Bronchial epithelial cell (primary cell): ENCODE measurements at regions not wholly inside any gene's neighbourhood (a gene's known extent, or its start where the extent isn't known, plus 50 kb on each side); places are given as distances from the start of the nearest gene placed in this dataset.

ENCODE experiments used
- DNase-seq: peaks from one replicate; pipeline ENCODE4 v3.0.0-alpha.2; 2010; ENCODE audit warnings: low read depth
- FAIRE-seq: peaks from 2 replicates; lab custom pipeline; 2011; peaks lifted over from hg19 to GRCh38; lab: Jason Lieb, UNC
- H3K27me3 ChIP-seq: 2 replicates; pipeline ENCODE4 v1.5.1; 2011; ENCODE audit warnings: low read length; ENCODE audit not compliant: control insufficient read depth, insufficient read depth
- H3K36me3 ChIP-seq: 2 replicates; pipeline ENCODE4 v1.5.1; 2011; ENCODE audit warnings: low read length; ENCODE audit not compliant: control insufficient read depth, insufficient read depth
- H3K4me3 ChIP-seq: 2 replicates; pipeline ENCODE4 v1.5.1; 2011; ENCODE audit warnings: mild to moderate bottlenecking, low read depth, low read length, control low read depth
- TF ChIP-seq, protein P1 (sequence below): IDR thresholded peaks from 2 replicates; pipeline ENCODE4 v1.5.1; 2011; ENCODE audit warnings: mild to moderate bottlenecking, moderate library complexity, low read length, control low read depth, inconsistent platforms; ENCODE audit not compliant: insufficient read depth, severe bottlenecking

DNA sequence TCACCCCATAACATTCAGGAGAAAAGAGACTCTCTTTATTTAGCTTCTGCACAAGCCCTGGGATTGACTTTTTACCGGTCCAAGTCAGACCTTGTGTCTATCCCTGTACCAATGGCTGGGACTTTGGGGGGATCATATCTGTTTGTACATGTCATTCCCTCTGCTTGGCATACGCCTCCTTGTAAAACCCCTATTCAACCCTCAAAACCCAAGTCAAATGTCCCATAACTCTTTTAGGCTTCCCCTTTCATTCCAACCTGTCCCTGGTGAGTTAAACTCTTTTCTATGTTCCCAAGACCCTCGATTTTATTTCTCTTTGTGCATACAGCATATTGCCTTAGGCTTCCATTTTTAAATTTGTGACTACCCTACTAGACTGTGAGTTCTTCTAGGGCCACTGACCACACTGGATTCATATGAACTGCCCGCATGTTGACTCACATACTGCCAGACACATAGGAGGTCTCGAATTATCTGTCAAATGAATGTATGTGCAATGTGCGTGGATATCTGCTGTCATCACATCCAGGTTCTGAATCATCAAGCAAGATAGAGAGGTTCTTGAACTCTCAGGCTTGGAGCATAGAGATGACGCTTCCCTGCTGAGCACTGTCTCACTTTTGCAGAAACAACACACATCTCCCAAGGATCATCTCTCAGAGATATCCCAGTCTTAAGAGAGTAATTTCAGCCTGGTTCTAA, 548.6 kb upstream of the TBX3 start:
- Histone ChIP-seq H3K36me3 (no peaks in the 10 kb centered on the region), H3K27me3 (peaks cover 4% of the 10 kb centered on the region), H3K4me3 (no peak overlapping the region)
- TF ChIP-seq, protein P1, sequence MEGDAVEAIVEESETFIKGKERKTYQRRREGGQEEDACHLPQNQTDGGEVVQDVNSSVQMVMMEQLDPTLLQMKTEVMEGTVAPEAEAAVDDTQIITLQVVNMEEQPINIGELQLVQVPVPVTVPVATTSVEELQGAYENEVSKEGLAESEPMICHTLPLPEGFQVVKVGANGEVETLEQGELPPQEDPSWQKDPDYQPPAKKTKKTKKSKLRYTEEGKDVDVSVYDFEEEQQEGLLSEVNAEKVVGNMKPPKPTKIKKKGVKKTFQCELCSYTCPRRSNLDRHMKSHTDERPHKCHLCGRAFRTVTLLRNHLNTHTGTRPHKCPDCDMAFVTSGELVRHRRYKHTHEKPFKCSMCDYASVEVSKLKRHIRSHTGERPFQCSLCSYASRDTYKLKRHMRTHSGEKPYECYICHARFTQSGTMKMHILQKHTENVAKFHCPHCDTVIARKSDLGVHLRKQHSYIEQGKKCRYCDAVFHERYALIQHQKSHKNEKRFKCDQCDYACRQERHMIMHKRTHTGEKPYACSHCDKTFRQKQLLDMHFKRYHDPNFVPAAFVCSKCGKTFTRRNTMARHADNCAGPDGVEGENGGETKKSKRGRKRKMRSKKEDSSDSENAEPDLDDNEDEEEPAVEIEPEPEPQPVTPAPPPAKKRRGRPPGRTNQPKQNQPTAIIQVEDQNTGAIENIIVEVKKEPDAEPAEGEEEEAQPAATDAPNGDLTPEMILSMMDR = no peak
- DNase-seq = no peak
- FAIRE-seq = peak; percentile 40

DNA sequence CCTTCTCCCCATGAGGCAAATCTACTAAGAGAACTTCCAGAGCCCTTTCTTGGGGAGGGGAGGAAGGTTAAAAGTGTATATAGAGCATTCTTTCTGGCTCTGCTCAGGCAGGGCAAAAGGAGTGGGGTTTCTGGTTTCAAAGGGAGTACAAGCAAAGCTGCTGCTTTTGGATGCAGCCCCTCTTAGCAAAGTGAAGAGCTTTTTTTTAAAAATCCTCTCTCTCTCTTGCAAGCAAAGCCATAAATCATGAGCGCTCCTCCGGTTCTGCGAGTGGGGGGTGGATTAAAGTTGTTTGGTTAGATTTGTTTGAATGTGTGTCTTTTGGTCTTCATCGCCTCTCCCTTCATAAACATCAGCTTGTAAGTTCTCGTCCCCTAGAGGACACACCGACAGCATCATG, 546.6 kb upstream of the TBX3 start:
- no peak for DNase-seq
- no peak for FAIRE-seq
- H3K27me3 ChIP-seq = peaks cover 4% of the 10 kb centered on the region
- no peak overlapping the region for H3K4me3 ChIP-seq
- TF ChIP-seq, protein P1 = no peak
- H3K36me3 ChIP-seq = no peaks in the 10 kb centered on the region

DNA sequence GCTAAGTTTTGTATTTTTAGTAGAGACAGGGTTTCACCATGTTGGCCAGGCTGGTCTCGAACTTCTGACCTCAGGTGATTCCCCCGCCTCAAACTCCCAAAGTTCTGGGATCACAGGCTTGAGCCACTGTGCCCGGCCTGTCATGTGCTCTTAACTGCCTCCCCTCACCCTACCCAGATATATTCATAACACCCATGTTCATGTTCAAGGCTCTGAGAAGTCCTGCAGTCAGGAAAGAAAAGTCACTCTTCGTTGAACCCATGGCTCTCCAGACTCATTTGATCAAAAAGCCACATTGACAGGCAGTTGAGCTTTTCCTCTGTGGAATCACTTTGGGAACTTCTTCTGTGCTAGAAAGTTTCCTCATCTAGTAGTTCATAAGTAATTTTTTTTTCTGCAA, 545.5 kb upstream of the TBX3 start:
- TF ChIP-seq, protein P1 = no peak
- H3K27me3 ChIP-seq = peaks cover 4% of the 10 kb centered on the region
- DNase-seq = no peak
- FAIRE-seq = no peak
- H3K4me3 ChIP-seq = no peak overlapping the region
- H3K36me3 ChIP-seq = no peaks in the 10 kb centered on the region

DNA sequence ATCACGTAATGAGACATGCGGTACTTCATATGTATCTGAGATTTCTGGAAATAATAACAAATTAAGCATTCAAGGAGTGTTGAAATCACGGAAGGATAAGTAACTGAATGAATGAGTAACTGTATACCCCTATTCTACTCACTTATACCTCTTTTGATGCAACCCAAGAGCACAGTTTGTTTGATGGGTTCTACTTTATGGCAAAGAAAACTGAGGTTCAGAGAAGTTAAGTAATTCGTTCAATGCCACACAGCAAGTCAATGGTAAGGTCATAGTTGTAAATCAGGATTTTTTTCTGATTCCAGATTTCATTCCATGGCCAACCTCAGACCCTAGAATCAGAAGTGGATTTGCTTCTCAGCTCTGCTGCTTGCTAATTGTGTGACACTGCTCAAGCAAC, 544.5 kb upstream of the TBX3 start:
- TF ChIP-seq, protein P1 = no peak
- H3K4me3 ChIP-seq = no peak overlapping the region
- no peaks in the 10 kb centered on the region for H3K36me3 ChIP-seq
- peaks cover 4% of the 10 kb centered on the region for H3K27me3 ChIP-seq
- FAIRE-seq (no peak), DNase-seq (no peak)

DNA sequence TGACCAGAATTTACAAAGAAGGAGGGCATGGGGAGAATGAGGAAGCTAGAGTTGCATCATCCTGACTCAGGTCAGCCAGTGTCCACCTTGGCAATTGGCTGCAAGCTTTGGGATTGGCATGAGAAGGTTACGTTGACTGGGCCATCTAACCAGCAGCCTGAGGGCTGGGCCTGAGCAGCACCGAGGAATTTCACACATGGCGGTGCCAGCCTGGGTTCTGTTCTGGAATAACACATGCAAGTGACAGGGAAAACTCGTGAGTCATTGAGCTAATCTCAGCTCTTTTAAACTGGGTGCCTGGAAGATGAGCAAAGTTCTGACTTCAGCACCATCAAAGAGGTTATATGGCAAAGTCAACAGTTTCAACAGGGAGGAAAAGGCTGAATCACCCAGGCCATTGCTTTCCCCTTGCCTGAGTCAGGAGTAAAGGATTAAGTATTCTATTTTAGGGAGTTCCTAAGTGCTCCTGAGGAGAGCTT, 543.2 kb upstream of the TBX3 start:
- TF ChIP-seq, protein P1 = no peak
- Histone ChIP-seq H3K36me3 (no peaks in the 10 kb centered on the region), H3K4me3 (no peak overlapping the region), H3K27me3 (peaks cover 4% of the 10 kb centered on the region)
- peak; percentile 89 for FAIRE-seq
- peak; percentile 96 for DNase-seq

DNA sequence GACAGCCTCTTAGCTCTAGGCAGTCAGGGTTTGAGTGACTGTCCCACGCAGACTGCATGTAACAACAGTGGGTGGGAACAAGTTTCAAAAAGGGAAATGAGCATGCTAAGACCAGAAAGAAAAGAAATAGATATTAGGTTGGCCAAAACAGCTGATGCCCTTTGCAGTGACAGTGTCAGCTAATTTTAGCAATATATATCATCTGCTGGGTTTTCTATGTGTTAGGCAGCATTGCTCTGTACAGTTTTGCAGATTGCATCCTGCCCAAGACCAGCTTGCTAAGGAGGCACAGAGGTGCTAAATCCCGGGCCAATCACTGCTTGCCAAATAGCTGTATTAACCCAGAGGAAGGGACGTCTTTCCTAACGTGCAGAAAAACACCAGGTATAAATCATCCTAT, 541.9 kb upstream of the TBX3 start:
- FAIRE-seq (no peak), DNase-seq (no peak)
- Histone ChIP-seq H3K36me3 (no peaks in the 10 kb centered on the region), H3K27me3 (peaks cover 4% of the 10 kb centered on the region), H3K4me3 (no peak overlapping the region)
- TF ChIP-seq, protein P1 = no peak
